T-cell (primary cell): ENCODE measurements at regions not wholly inside any gene's neighbourhood (a gene's known extent, or its start where the extent isn't known, plus 50 kb on each side); places are given as distances from the start of the nearest gene placed in this dataset.

Experiments used
- ATAC-seq, 4 experiments: fragments of 200-7000 bp in 3 of 4; fragments of 150-1000 bp in 1 of 4; cut with Tn5 transposase; replicated peaks in 1 of 4; 1 replicate in 3 of 4; 2 replicates in 1 of 4; pipeline ENCODE4 v1.10.0; 2021; ENCODE audit warnings: moderate library complexity in 3 of 4, mild to moderate bottlenecking in 2 of 4, moderate number of reproducible peaks in 1 of 4
- CTCF ChIA-PET, 2 donors: fragments of 300-600 bp; sonication (Branson Sonifier 250); formaldehyde crosslinking; loops; one replicate each; lab custom pipeline; 2022; ENCODE audit warnings: antibody characterized with exemption in 2 of 2; lab: Charles Lee
- POLR2A ChIA-PET, 2 donors: fragments of 300-600 bp; sonication (Branson Sonifier 250); formaldehyde crosslinking; loops; one replicate each; lab custom pipeline; 2022; ENCODE audit warnings: antibody characterized with exemption in 2 of 2; lab: Charles Lee
- DNase-seq, 35 experiments: peaks; one replicate each; pipeline versions ENCODE4 v3.0.0 to v3.0.0-alpha.2; 2013 to 2023
- H3K27ac ChIP-seq: one replicate; pipeline ENCODE4 v1.5.1; 2013; ENCODE audit warnings: low read length
- H3K27me3 ChIP-seq, 2 experiments: replicated peaks in 1 of 2; 1 replicate in 1 of 2; 2 replicates in 1 of 2; pipeline versions ENCODE4 v1.6.1 to v1.7.0; 2013; ENCODE audit warnings: low read length in 1 of 2, mixed read lengths in 1 of 2; ENCODE audit not compliant: control insufficient read depth in 2 of 2, insufficient read depth in 2 of 2; ENCODE audit errors: extremely low read depth in 1 of 2
- H3K36me3 ChIP-seq, 2 donors: 1 replicate in 1 of 2; 2 replicates in 1 of 2; pipeline versions ENCODE4 v1.6.1 to v1.7.0; 2013; ENCODE audit warnings: low read length in 1 of 2; ENCODE audit not compliant: control insufficient read depth in 2 of 2, insufficient read depth in 1 of 2; ENCODE audit errors: extremely low read depth in 1 of 2
- H3K4me1 ChIP-seq, 2 experiments: 1 replicate in 1 of 2; 2 replicates in 1 of 2; pipeline versions ENCODE4 v1.6.1 to v1.7.0; 2013; ENCODE audit warnings: low read length in 2 of 2, mixed read lengths in 1 of 2; ENCODE audit not compliant: insufficient read depth in 2 of 2, control insufficient read depth in 1 of 2; ENCODE audit errors: extremely low read depth in 1 of 2
- H3K4me3 ChIP-seq, 2 donors: 1 replicate in 1 of 2; 2 replicates in 1 of 2; pipeline versions ENCODE4 v1.5.1 to v1.7.0; 2013; ENCODE audit warnings: mild to moderate bottlenecking in 2 of 2, low read length in 1 of 2, moderate library complexity in 1 of 2; ENCODE audit not compliant: control insufficient read depth in 1 of 2; ENCODE audit errors: extremely low read depth in 1 of 2
- H3K9me3 ChIP-seq: 2 replicates; pipeline ENCODE4 v1.7.0; 2013
- H3K27ac Mint-ChIP-seq, 2 donors: one replicate each; pipeline ENCODE4 v1.8.0; 2020 to 2021; ENCODE audit warnings: mild to moderate bottlenecking in 2 of 2, mixed read lengths in 2 of 2
- H3K27me3 Mint-ChIP-seq, 2 donors: one replicate each; pipeline ENCODE4 v1.8.0; 2021 to 2022; ENCODE audit warnings: mixed read lengths in 2 of 2
- H3K36me3 Mint-ChIP-seq: one replicate; pipeline ENCODE4 v1.8.0; 2021; ENCODE audit warnings: mixed read lengths
- H3K4me1 Mint-ChIP-seq, 3 donors: one replicate each; pipeline ENCODE4 v1.8.0; 2020 to 2022; ENCODE audit warnings: mixed read lengths in 3 of 3, mild to moderate bottlenecking in 1 of 3
- H3K4me3 Mint-ChIP-seq, 3 donors: one replicate each; pipeline ENCODE4 v1.8.0; 2020 to 2022; ENCODE audit warnings: mild to moderate bottlenecking in 3 of 3, mixed read lengths in 3 of 3, moderate library complexity in 3 of 3
- H3K9me3 Mint-ChIP-seq, 3 donors: one replicate each; pipeline ENCODE4 v1.8.0; 2020 to 2022; ENCODE audit warnings: mixed read lengths in 3 of 3
- WGBS: methylation state at CpG from one replicate; pipeline ENCODE4 v1.1.5; 2013; ENCODE audit warnings: missing lambda C conversion rate; ENCODE audit not compliant: insufficient coverage; 5-methylcytosine and 5-hydroxymethylcytosine counted together

- Histone ChIP-seq H3K9me3 (no peaks in the 10 kb centered on the region), H3K4me1 (no peaks in the 10 kb centered on the region), H3K4me3 (no peak overlapping the region), H3K36me3 (no peaks in the 10 kb centered on the region), H3K27me3 (peaks cover 0 to 17% of the 10 kb centered on the region in 2 experiments), H3K27ac (no peak overlapping the region)
- CTCF ChIA-PET: no interaction called here
- POLR2A ChIA-PET: no interaction called here
- no peaks in the 10 kb centered on the region for H3K9me3 Mint-ChIP-seq
- ATAC-seq (no peak), DNase-seq (no peak)
- H3K4me3 Mint-ChIP-seq: no peak overlapping the region
- peaks cover 38 to 57% of the 10 kb centered on the region in 2 donors for H3K27me3 Mint-ChIP-seq
- H3K36me3 Mint-ChIP-seq: no peaks in the 10 kb centered on the region
- no peak overlapping the region for H3K27ac Mint-ChIP-seq
- 46% methylated on average over 7 of the region's 7 CpGs for WGBS
- peaks cover 0 to 9% (median 0%) of the 10 kb centered on the region in 3 donors for H3K4me1 Mint-ChIP-seq
Observed at GRCh38 chr7:26538216-26538615, 246.6 kb downstream of the SNX10 start.

DNA sequence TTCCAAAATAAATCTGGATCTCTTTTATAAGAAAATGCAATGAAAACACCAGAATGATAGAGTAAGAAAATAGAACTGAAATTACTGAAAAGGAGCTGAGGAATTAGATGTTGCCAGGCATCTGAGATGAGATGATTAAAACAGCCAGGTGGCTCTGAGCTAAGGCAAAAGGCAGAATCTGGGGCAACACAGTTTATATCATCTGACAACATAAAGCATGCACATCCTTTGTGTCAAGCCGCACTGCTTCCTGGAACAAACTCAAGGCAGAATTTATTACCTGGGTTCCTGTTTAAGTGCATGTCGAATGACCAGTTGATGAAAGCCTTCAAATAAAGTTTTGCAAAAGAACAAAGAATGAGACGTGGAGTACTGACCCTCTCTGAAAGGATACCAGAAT, 247.0 kb downstream of the SNX10 start:
- POLR2A ChIA-PET: no interaction called here
- Histone ChIP-seq H3K27ac (no peak overlapping the region), H3K4me1 (no peaks in the 10 kb centered on the region), H3K36me3 (no peaks in the 10 kb centered on the region), H3K4me3 (no peak overlapping the region), H3K9me3 (no peaks in the 10 kb centered on the region), H3K27me3 (peaks cover 0 to 17% of the 10 kb centered on the region in 2 experiments)
- WGBS: 17% methylated on average over 1 of the region's 3 CpGs
- DNase-seq: no peak
- H3K4me1 Mint-ChIP-seq: peaks cover 0 to 9% (median 0%) of the 10 kb centered on the region in 3 donors
- peaks cover 43 to 60% of the 10 kb centered on the region in 2 donors for H3K27me3 Mint-ChIP-seq
- no peaks in the 10 kb centered on the region for H3K36me3 Mint-ChIP-seq
- no peaks in the 10 kb centered on the region for H3K9me3 Mint-ChIP-seq
- CTCF ChIA-PET: interaction anchor here in 1 of 2 donors (0.5 kb wide), 1 partner anchor 47 kb away, joined by 3 read pairs; no protein-coding TSS in a partner anchor
- no peak for ATAC-seq
- no peak overlapping the region for H3K27ac Mint-ChIP-seq
- no peak overlapping the region for H3K4me3 Mint-ChIP-seq

- H3K36me3 Mint-ChIP-seq: no peaks in the 10 kb centered on the region
- ATAC-seq: no peak
- ChIA-PET POLR2A (no interaction called here), CTCF (no interaction called here)
- H3K27me3 Mint-ChIP-seq: peaks cover 38 to 45% of the 10 kb centered on the region in 2 donors
- no peaks in the 10 kb centered on the region for H3K9me3 Mint-ChIP-seq
- Histone ChIP-seq H3K36me3 (no peaks in the 10 kb centered on the region), H3K27me3 (peaks cover 0 to 15% of the 10 kb centered on the region in 2 experiments), H3K9me3 (no peaks in the 10 kb centered on the region), H3K27ac (no peak overlapping the region), H3K4me1 (no peaks in the 10 kb centered on the region), H3K4me3 (no peak overlapping the region)
- WGBS: 82% methylated on average over 8 of the region's 10 CpGs
- H3K4me1 Mint-ChIP-seq: peaks cover 0 to 2% (median 0%) of the 10 kb centered on the region in 3 donors
- no peak overlapping the region for H3K27ac Mint-ChIP-seq
- no peak overlapping the region for H3K4me3 Mint-ChIP-seq
- no peak for DNase-seq
Observed at GRCh38 chr7:26543340-26543739, 251.7 kb downstream of the SNX10 start.

GRCh38 chr7:26543951-26544350, 252.3 kb downstream of the SNX10 start:
- no peaks in the 10 kb centered on the region for H3K36me3 Mint-ChIP-seq
- no peaks in the 10 kb centered on the region for H3K36me3 ChIP-seq

DNA sequence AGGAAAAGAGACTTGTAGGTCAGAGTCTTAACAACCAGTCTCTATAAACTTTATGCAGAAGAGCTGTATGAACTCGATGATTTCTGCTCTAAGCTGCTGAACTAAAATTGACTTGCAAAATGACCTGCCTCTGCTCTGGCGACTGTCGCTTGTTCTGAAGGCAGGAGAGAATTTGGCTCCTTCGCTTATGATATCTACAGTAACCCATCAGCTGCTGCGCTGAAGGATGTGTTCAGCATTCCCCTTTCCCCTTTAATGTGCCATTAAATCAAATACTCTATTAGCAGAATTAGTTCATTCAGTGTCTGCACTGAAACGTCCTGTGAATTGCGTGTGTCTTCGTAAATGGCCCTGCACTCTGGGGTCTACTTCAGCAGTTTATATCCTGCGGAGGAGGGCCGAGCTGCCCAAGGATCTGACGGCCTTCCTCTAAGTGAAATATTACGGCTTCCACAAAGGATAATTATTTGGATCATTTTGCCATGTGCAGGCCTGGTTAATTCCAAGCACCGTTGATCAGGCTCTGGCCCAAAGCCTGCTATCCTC, 254.9 kb downstream of the SNX10 start:
- H3K4me3 ChIP-seq: no peak overlapping the region
- no peaks in the 10 kb centered on the region for H3K9me3 ChIP-seq
- no peaks in the 10 kb centered on the region for H3K4me1 Mint-ChIP-seq
- ChIA-PET POLR2A (no interaction called here), CTCF (no interaction called here)
- no peak overlapping the region for H3K27ac ChIP-seq
- peaks cover 0 to 29% of the 10 kb centered on the region in 2 experiments for H3K27me3 ChIP-seq
- ATAC-seq: no peak
- no peaks in the 10 kb centered on the region for H3K9me3 Mint-ChIP-seq
- no peaks in the 10 kb centered on the region for H3K36me3 Mint-ChIP-seq
- H3K27me3 Mint-ChIP-seq: peaks cover 43 to 44% of the 10 kb centered on the region in 2 donors
- H3K4me1 ChIP-seq: no peaks in the 10 kb centered on the region
- H3K27ac Mint-ChIP-seq: no peak overlapping the region
- no peak for DNase-seq
- WGBS: 90% methylated on average over 12 of the region's 13 CpGs
- H3K36me3 ChIP-seq: no peaks in the 10 kb centered on the region
- H3K4me3 Mint-ChIP-seq: no peak overlapping the region

More at GRCh38 chr7:26543951-26544350, 252.3 kb downstream of the SNX10 start:
- ATAC-seq (no peak), DNase-seq (no peak)
- no peaks in the 10 kb centered on the region for H3K4me1 Mint-ChIP-seq
- peaks cover 42 to 45% of the 10 kb centered on the region in 2 donors for H3K27me3 Mint-ChIP-seq
- peaks cover 0 to 16% of the 10 kb centered on the region in 2 experiments for H3K27me3 ChIP-seq
- no peaks in the 10 kb centered on the region for H3K9me3 ChIP-seq
- ChIA-PET CTCF (no interaction called here), POLR2A (no interaction called here)
- H3K27ac ChIP-seq: no peak overlapping the region
- H3K4me1 ChIP-seq: no peaks in the 10 kb centered on the region
- no peak overlapping the region for H3K27ac Mint-ChIP-seq
- no peak overlapping the region for H3K4me3 ChIP-seq
- no peak overlapping the region for H3K4me3 Mint-ChIP-seq
- H3K9me3 Mint-ChIP-seq: no peaks in the 10 kb centered on the region
- WGBS: 94% methylated on average over 3 of the region's 11 CpGs

DNA sequence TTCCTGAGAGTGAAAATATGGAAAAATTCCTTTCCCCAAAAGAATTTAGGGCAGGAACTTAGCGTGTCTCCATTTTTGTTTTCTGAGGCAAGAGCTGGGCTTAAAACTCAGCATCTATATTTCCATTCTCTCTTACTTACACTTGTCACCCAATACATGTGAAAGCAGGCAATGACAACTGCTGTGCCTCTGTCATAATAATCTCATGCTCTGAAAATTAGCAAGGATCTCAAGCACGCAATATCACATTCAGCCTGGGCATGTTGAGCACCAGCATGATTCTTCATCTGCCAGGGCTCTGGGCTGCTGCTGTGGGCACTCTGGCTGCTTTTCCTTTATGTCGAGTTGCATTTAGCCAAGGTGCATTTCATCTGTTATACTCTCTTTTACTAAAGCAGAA, 255.5 kb downstream of the SNX10 start:
- no peaks in the 10 kb centered on the region for H3K4me1 ChIP-seq
- H3K27ac ChIP-seq: no peak overlapping the region
- H3K4me3 ChIP-seq: no peak overlapping the region
- POLR2A ChIA-PET: no interaction called here
- Mint-ChIP-seq H3K36me3 (no peaks in the 10 kb centered on the region), H3K9me3 (no peaks in the 10 kb centered on the region), H3K4me1 (no peaks in the 10 kb centered on the region), H3K27ac (no peak overlapping the region), H3K27me3 (peaks cover 38 to 41% of the 10 kb centered on the region in 2 donors), H3K4me3 (no peak overlapping the region)
- DNase-seq: no peak
- 100% methylated on average over 1 of the region's 3 CpGs for WGBS
- no peaks in the 10 kb centered on the region for H3K9me3 ChIP-seq
- H3K36me3 ChIP-seq: no peaks in the 10 kb centered on the region
- CTCF ChIA-PET: no interaction called here
- ATAC-seq: no peak
- H3K27me3 ChIP-seq: peaks cover 0 to 26% of the 10 kb centered on the region in 2 experiments
